K562 (cell line): ENCODE measurements at regions not wholly inside any gene's neighbourhood (a gene's known extent, or its start where the extent isn't known, plus 50 kb on each side); places are given as distances from the start of the nearest gene placed in this dataset.

ENCODE experiments used
- ATAC-seq: fragments of 200-7000 bp; cut with Tn5 transposase; 3 replicates; pipeline ENCODE4 v1.9.1; 2020; ENCODE audit warnings: moderate library complexity
- BruUV-seq: library from RNA; stranded (reverse); fragments of 400-500 nt; replicated peaks from 2 replicates; lab custom pipeline; 2021; lab: Mats Ljungman, UMichigan
- CTCF ChIA-PET: fragments of 300-600 bp; formaldehyde crosslinking; extraction: SDS; loops from one replicate; lab custom pipeline; 2021; ENCODE audit warnings: low intra/inter-chr PET ratio; lab: Yijun Ruan, JAX
- POLR2A ChIA-PET: fragments of 300-600, 350-650 bp; sonication (Branson Sonifier 250); formaldehyde crosslinking; extraction: SDS; loops from one replicate; lab custom pipeline; 2021; ENCODE audit warnings: antibody characterized with exemption, inconsistent platforms; lab: Yijun Ruan, JAX
- DNase-seq, 4 experiments: peaks; one replicate each; pipeline versions ENCODE4 v3.0.0 to v3.0.0-alpha.2; 2011 to 2018; ENCODE audit warnings: low spot score in 3 of 4, mixed read lengths in 3 of 4; ENCODE audit errors: extremely low read depth in 1 of 4
- FAIRE-seq: peaks from 2 replicates; lab custom pipeline; 2011; peaks lifted over from hg19 to GRCh38; lab: Jason Lieb, UNC
- H2AFZ ChIP-seq: 2 replicates; pipeline ENCODE4 v1.6.0; 2011; ENCODE audit warnings: low read depth, low read length, control low read depth, inconsistent platforms
- H3K27ac ChIP-seq: fragments of 200-600 bp; 3 replicates; pipeline ENCODE4 v1.8.0; 2011; ENCODE audit warnings: low read depth, mild to moderate bottlenecking, control low read depth, inconsistent platforms, low read length, moderate library complexity, mixed read lengths; ENCODE audit errors: extremely low read depth
- H3K27me3 ChIP-seq, 2 experiments: fragments of 300-600 bp in 1 of 2; 2 replicates in 1 of 2; 3 replicates in 1 of 2; pipeline versions ENCODE4 v1.6.0 to v1.8.0; 2011; ENCODE audit warnings: inconsistent platforms in 2 of 2, low read length in 2 of 2, mild to moderate bottlenecking in 1 of 2, mixed read lengths in 1 of 2, moderate library complexity in 1 of 2; ENCODE audit not compliant: control insufficient read depth in 2 of 2, insufficient read depth in 2 of 2
- H3K36me3 ChIP-seq: fragments of 300-600 bp; 3 replicates; pipeline ENCODE4 v1.8.0; 2011; ENCODE audit warnings: mild to moderate bottlenecking, low read length, inconsistent platforms; ENCODE audit not compliant: control insufficient read depth, insufficient read depth
- H3K4me1 ChIP-seq, 2 experiments: fragments of 200-600 bp in 1 of 2; replicated peaks in 1 of 2; 2 replicates in 1 of 2; 3 replicates in 1 of 2; pipeline versions ENCODE4 v1.5.1 to v1.8.0; 2011; ENCODE audit warnings: inconsistent platforms in 2 of 2, low read length in 2 of 2, mild to moderate bottlenecking in 1 of 2, mixed read lengths in 1 of 2, moderate library complexity in 1 of 2; ENCODE audit not compliant: control insufficient read depth in 2 of 2, insufficient read depth in 2 of 2
- H3K4me2 ChIP-seq: 2 replicates; pipeline ENCODE4 v1.6.1; 2011; ENCODE audit warnings: low read length, control low read depth, inconsistent platforms, mixed read lengths; ENCODE audit not compliant: insufficient read depth
- H3K4me3 ChIP-seq: fragments of 200-600 bp; sonication (generic), shearing (Covaris generic); 2 replicates; pipeline ENCODE4 v1.5.1; 2016; ENCODE audit warnings: control low read depth, inconsistent platforms
- H3K79me2 ChIP-seq: fragments of 200-600 bp; 3 replicates; pipeline ENCODE4 v1.8.0; 2011; ENCODE audit warnings: low read length, inconsistent platforms; ENCODE audit not compliant: control insufficient read depth, insufficient read depth
- H3K9ac ChIP-seq, 2 experiments: 2 replicates each; pipeline versions ENCODE4 v1.6.0 to v1.6.1; 2011; ENCODE audit warnings: low read depth in 2 of 2, low read length in 2 of 2, control low read depth in 1 of 2, inconsistent platforms in 1 of 2, mild to moderate bottlenecking in 1 of 2, mixed read lengths in 1 of 2; ENCODE audit not compliant: insufficient read depth in 1 of 2
- H3K9me1 ChIP-seq: one replicate; pipeline ENCODE4 v1.6.0; 2011; ENCODE audit warnings: inconsistent platforms, mild to moderate bottlenecking, low read length, moderate library complexity; ENCODE audit not compliant: control insufficient read depth, insufficient read depth
- H3K9me3 ChIP-seq: replicated peaks from 2 replicates; pipeline ENCODE4 v1.5.1; 2011; ENCODE audit warnings: low read depth, low read length, inconsistent platforms; ENCODE audit not compliant: control insufficient read depth, insufficient read depth
- H4K20me1 ChIP-seq: replicated peaks from 2 replicates; pipeline ENCODE4 v1.6.1; 2011; ENCODE audit warnings: low read length, inconsistent platforms, mixed read lengths; ENCODE audit not compliant: control insufficient read depth, insufficient read depth
- CHCHD3 ChIP-seq: fragments of 250-450 bp; sonication (Bioruptor Pico); IDR thresholded peaks from 2 replicates; pipeline ENCODE4 v2.1.2; 2022; ENCODE audit warnings: mild to moderate bottlenecking
- FOXK2 ChIP-seq, 2 experiments: fragments of 450-650 bp; IDR thresholded peaks in 1 of 2; conservative IDR thresholded peaks in 1 of 2; 2 replicates each; pipeline ENCODE4 v1.6.1; 2016; ENCODE audit warnings: low read depth in 2 of 2, mild to moderate bottlenecking in 1 of 2
- FOXP1 ChIP-seq: sonication (generic); formaldehyde crosslinking; IDR thresholded peaks from 2 replicates; pipeline ENCODE4 v1.8.0; 2022; ENCODE audit warnings: mild to moderate bottlenecking, missing genetic modification reagents
- GATA2 ChIP-seq: sonication (generic); formaldehyde crosslinking; IDR thresholded peaks from 2 replicates; pipeline ENCODE4 v1.4.0; 2020; ENCODE audit warnings: mild to moderate bottlenecking, missing genetic modification reagents
- HCFC1 ChIP-seq: IDR thresholded peaks from 2 replicates; pipeline ENCODE4 v1.6.1; 2012; ENCODE audit warnings: low read depth, low read length, improper control_type of control experiment
- HDAC1 ChIP-seq, 2 experiments: fragments of 450-650 bp; IDR thresholded peaks; 2 replicates each; pipeline ENCODE4 v1.6.1; 2016 to 2017; ENCODE audit warnings: inconsistent platforms in 1 of 2, mild to moderate bottlenecking in 1 of 2, moderate library complexity in 1 of 2
- JUN ChIP-seq, 2 experiments: sonication (generic) in 1 of 2; formaldehyde crosslinking in 1 of 2; IDR thresholded peaks; 2 replicates each; pipeline versions ENCODE4 v1.6.1 to v1.8.0; 2012 to 2022; ENCODE audit warnings: borderline replicate concordance in 2 of 2, mild to moderate bottlenecking in 2 of 2, improper control_type of control experiment in 1 of 2, low read depth in 1 of 2, low read length in 1 of 2, missing genetic modification reagents in 1 of 2
- KAT7 ChIP-seq: sonication (generic); formaldehyde crosslinking; IDR thresholded peaks from 2 replicates; pipeline ENCODE4 v1.8.0; 2022; ENCODE audit warnings: missing genetic modification reagents, mild to moderate bottlenecking, borderline replicate concordance
- NFE2L1 ChIP-seq: fragments of 450-650 bp; IDR thresholded peaks from 2 replicates; pipeline ENCODE4 v1.6.1; 2016; ENCODE audit warnings: missing genetic modification characterization, low read depth, mild to moderate bottlenecking, missing compliant biosample characterization, moderate library complexity, borderline replicate concordance
- NR2C1 ChIP-seq, 2 experiments: fragments of 450-650 bp; IDR thresholded peaks; 2 replicates each; pipeline ENCODE4 v1.6.1; 2017; ENCODE audit warnings: mild to moderate bottlenecking in 2 of 2, antibody characterized with exemption in 1 of 2, inconsistent platforms in 1 of 2, missing compliant biosample characterization in 1 of 2, missing genetic modification characterization in 1 of 2
- PHF8 ChIP-seq: fragments of 200-600 bp; sonication (generic); IDR thresholded peaks from 2 replicates; pipeline ENCODE4 v1.6.1; 2012; ENCODE audit warnings: mixed run types, mild to moderate bottlenecking, inconsistent platforms, low read length, moderate library complexity, borderline replicate concordance
- POLR2G ChIP-seq: fragments of 200-400 bp; formaldehyde crosslinking; IDR thresholded peaks from 2 replicates; pipeline ENCODE4 v1.6.1; 2017; ENCODE audit warnings: low read depth, mild to moderate bottlenecking, antibody characterized with exemption, low read length, moderate library complexity
- PTTG1 ChIP-seq: fragments of 450-650 bp; IDR thresholded peaks from 2 replicates; pipeline ENCODE4 v1.6.1; 2016; ENCODE audit warnings: low read depth, mild to moderate bottlenecking, missing genetic modification characterization, missing compliant biosample characterization
- RB1 ChIP-seq: fragments of 450-650 bp; IDR thresholded peaks from 2 replicates; pipeline ENCODE4 v1.6.1; 2017; ENCODE audit warnings: low read depth, mild to moderate bottlenecking
- RFX7 ChIP-seq: fragments of 250-450 bp; sonication (Bioruptor Pico); IDR thresholded peaks from 2 replicates; pipeline ENCODE4 v1.5.1; 2021; ENCODE audit warnings: mild to moderate bottlenecking
- TCFL5 ChIP-seq: fragments of 250-450 bp; sonication (Bioruptor Pico); conservative IDR thresholded peaks from 2 replicates; pipeline ENCODE4 v1.6.1; 2021; ENCODE audit warnings: mild to moderate bottlenecking, moderate library complexity, matching md5 sums
- WHSC1 ChIP-seq: IDR thresholded peaks from one replicate; pipeline ENCODE4 v1.6.1; 2012; ENCODE audit warnings: low read length, control low read depth, inconsistent platforms
- ZNF253 ChIP-seq: fragments of 250-450 bp; sonication (Bioruptor Pico); conservative IDR thresholded peaks from 2 replicates; pipeline ENCODE4 v1.6.1; 2021; ENCODE audit warnings: mild to moderate bottlenecking
- ZNF511 ChIP-seq: sonication (generic); formaldehyde crosslinking; IDR thresholded peaks from 2 replicates; pipeline ENCODE4 v1.8.0; 2022; ENCODE audit warnings: mild to moderate bottlenecking, missing genetic modification reagents
- WGBS: fragments of 100-300 bp; shearing (Covaris generic); methylation state at CpG from one replicate; pipeline ENCODE4 v1.1.6; 2016; ENCODE audit warnings: low coverage, mixed read lengths; ENCODE audit not compliant: insufficient coverage; ENCODE audit errors: missing lambda C conversion rate; 5-methylcytosine and 5-hydroxymethylcytosine counted together
- in situ Hi-C: fragments of 300-500 bp; cut with MboI; formaldehyde crosslinking; loops from 4 replicates; pipeline ENCODE4 v1.15.0; 2018; ENCODE audit warnings: inconsistent platforms, mixed read lengths
- intact Hi-C: fragments of 100-400 bp; cut with micrococcal nuclease; formaldehyde crosslinking; loops from 2 replicates; pipeline ENCODE4 v1.14.2; 2022

- FAIRE-seq (no peak), ATAC-seq (no peak), DNase-seq (no peak)
- Histone ChIP-seq H3K36me3 (no peaks in the 10 kb centered on the region), H2AFZ (no peak overlapping the region), H3K4me1 (no peaks in the 10 kb centered on the region), H3K4me3 (no peak overlapping the region), H3K4me2 (no peak overlapping the region), H4K20me1 (no peaks in the 10 kb centered on the region), H3K9ac (no peak overlapping the region), H3K9me1 (no peaks in the 10 kb centered on the region), H3K9me3 (0 out of 2 replicates have a peak, but pooled peaks cover 2% of the 10 kb centered on the region), H3K27me3 (no peaks in the 10 kb centered on the region), H3K27ac (no peak overlapping the region), H3K79me2 (no peaks in the 10 kb centered on the region)
- no TSS peak for BruUV-seq
- 0% methylated on average over 1 of the region's 1 CpG for WGBS
- ChIA-PET POLR2A (no interaction called here), CTCF (no interaction called here)
- no peak for TF ChIP-seq HDAC1 (IDR thresholded peaks at IDR 0.05)
- no peak for TF ChIP-seq KAT7 (CRISPR knock-in tag)
- TF ChIP-seq NFE2L1 (tag): no peak
- no peak for TF ChIP-seq PTTG1 (tag)
- no peak for TF ChIP-seq RFX7 (CRISPR knock-in tag)
- no peak for TF ChIP-seq NR2C1 (IDR thresholded peaks at IDR 0.05)
- no peak for TF ChIP-seq NR2C1 (tag; IDR thresholded peaks at IDR 0.05)
- no peak for TF ChIP-seq HCFC1
- TF ChIP-seq FOXP1: no peak
- TF ChIP-seq FOXK2 (conservative IDR thresholded peaks at IDR 0.05 in 1 of 2, IDR thresholded peaks at IDR 0.05 in 1 of 2; ENCODE audit: low read depth in 2 of 2): no peak
- no peak for TF ChIP-seq GATA2 (CRISPR knock-in tag)
- no peak for TF ChIP-seq PHF8
- no peak for TF ChIP-seq WHSC1
- TF ChIP-seq ZNF253 (CRISPR knock-in tag): no peak
- no peak for TF ChIP-seq POLR2G
- no peak for TF ChIP-seq TCFL5
- TF ChIP-seq RB1: no peak
- TF ChIP-seq JUN (IDR thresholded peaks at IDR 0.05; ENCODE audit: borderline replicate concordance, low read depth, low read length): no peak
- no peak for TF ChIP-seq JUN (CRISPR knock-in tag; IDR thresholded peaks at IDR 0.05; ENCODE audit: borderline replicate concordance)
- TF ChIP-seq CHCHD3 (CRISPR knock-in tag): no peak
- TF ChIP-seq ZNF511 (CRISPR knock-in tag): no peak
- in situ Hi-C loops: no loop called here
- intact Hi-C loops: no loop called here
Observed at GRCh38 chr3:190741788-190742187, 120.7 kb downstream of the GMNC start.
